ENCODE measurements at regions not wholly inside any gene's neighbourhood (a gene's known extent, or its start where the extent isn't known, plus 50 kb on each side); places are given as distances from the start of the nearest gene placed in this dataset.
A peak's percentile ranks its signal among the peaks of the same experiment; 100 is the strongest.
"Not testable (repeated sequence)": the region's sequence is repeated elsewhere in the genome, so short reads cannot be mapped to it uniquely, and the experiment has no call there.

DNA sequence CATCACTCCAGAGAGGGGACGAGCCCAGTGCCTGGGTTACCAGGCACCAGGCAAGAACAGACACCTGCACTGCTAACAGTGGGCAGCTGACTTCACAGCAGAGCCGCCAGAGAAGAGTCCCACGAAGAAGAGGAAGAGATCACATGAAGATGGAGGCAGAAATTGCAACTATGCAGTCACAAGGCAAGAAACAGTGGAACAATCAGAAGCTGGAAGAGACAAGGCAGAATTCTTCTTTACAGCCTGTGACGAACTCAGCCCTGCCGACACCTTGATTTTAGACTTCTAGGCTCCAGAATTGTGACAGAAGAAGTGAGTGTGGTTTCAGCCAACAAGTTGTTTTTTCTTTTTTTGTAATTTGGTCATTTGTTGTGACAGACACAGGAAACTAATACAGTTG, 59.2 kb downstream of the IL12A start:
- no peak for DNase-seq

DNA sequence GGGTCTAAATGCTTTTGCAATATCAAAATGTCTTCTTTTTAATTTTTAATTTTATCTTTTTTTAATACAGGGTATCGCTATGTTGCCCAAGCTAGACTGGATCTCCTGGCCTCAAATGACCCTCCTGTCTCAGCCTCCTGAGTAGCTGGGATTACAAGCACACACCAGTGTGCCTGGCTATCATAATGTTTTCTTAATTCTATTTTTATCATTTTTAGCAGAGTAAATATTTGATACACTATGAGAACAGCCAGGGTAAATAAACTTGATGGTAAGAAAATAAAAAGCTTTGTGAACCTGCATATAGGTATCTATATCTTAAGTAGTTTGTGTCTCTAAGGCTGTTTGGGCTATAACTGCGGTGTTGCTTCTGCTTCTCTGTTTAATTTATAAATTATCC, 60.4 kb downstream of the IL12A start:
- DNase-seq, result no peak

DNA sequence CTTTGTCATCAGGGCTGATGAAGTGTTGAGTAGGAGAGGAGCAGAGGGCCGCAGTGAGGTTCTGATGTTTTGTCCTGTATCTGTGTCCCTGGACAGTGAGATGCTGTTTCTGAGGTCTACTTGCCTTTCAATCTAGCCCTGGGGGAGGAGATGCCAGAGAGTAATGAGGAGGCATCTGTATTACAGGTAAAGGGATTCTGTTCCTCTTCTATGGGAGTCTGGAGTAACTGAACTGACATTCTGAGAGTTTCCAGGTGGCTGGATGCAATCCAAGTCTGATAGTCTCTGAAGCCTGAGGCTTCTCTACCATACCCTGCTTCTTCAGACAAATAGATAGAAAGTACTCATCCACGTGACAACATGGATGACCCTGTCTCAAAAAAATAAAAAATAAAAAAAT, 60.9 kb downstream of the IL12A start:
- no peak for DNase-seq

DNA sequence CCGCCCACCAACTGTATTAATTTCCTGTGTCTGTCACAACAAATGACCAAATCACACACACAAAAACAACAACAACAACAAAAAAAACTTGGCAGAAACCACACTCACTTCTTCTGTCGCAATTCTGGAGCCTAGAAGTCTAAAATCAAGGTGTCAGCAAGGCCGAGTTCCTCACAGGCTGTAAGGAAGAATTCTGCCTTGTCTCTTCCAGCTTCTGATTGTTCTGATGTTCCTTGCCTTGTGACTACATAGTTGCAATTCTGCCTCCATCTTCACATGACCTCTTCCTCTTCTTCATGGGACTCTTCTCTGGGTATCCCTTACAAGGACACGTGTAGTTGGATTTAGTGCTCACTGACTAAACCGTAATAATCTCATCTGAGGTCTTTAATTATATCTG, 61.4 kb downstream of the IL12A start:
- no peak for DNase-seq

DNA sequence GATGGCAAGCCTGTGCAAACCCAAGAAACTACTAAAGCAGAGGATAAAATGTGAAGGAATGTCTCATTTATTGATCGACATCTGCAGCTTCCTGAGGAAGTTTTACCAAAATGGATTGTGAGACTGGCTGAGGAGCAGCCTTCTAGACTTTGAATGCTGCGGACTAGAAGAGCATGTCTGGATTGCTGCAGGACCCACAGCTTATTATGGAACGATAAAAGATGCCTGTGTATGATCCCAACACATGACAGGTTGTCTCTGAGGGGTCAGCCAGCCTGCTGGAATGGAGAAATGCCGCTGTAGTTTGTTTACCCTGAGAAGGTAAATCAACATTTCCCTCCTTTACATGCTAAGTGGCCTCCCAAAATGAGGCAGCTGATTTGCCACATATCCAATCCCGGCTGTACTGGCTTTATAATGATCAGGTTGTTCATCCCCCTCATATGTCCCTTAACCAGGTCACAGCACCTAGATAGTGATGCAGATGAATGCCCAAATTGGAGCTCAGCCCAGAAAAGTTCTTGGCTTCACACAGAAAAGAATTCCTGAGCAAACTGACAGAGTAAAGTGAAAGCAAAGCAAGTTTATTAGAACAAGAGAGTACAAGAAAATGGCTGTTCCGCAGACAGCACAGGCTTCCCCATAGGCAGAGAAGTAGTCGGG, 63.9 kb downstream of the IL12A start:
- no peak for DNase-seq

- no peak for DNase-seq
Observed at GRCh38 chr3:160053048-160053391, 64.4 kb downstream of the IL12A start.

DNA sequence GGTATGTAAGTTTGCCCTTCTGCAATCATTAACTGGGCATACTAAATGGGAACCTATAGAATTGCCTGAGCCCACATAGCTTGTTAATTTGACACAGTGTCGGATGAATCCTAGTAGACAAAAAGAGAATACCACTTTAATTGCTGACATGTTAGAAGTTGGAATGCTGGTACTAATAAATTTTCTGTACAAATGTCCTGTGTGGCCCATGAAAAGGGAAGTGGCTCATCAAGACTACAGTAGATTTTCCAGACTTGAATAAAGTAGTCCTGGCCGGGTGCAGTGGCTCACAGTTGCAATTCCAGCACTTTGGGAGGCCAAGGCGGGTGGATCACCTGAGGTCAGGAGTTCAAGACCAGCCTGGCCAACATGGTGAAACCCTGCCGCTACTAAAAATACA, 66.2 kb downstream of the IL12A start:
- not testable (repeated sequence) for DNase-seq

GRCh38 chr3:160055659-160056058, 67.0 kb downstream of the IL12A start:
- no peak for DNase-seq

DNA sequence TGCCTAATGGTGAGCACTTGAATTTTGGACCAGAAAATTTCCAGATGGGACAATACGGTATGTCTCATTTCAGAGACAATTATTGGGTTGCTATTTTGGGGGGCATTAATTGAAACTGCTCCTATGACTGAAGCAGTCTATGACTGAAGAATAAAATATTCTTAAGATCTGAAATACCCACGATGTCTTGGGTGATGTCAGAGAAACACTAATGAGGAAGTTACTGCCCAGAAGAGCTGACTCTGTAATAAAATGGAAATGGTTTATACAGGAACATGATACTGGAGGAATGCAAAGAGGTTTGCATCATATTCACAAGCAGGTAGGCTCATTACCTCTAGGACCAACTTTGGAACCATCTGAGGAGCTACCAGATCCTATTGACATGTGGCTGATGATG, 68.7 kb downstream of the IL12A start:
- peak; percentile 39 for DNase-seq

DNA sequence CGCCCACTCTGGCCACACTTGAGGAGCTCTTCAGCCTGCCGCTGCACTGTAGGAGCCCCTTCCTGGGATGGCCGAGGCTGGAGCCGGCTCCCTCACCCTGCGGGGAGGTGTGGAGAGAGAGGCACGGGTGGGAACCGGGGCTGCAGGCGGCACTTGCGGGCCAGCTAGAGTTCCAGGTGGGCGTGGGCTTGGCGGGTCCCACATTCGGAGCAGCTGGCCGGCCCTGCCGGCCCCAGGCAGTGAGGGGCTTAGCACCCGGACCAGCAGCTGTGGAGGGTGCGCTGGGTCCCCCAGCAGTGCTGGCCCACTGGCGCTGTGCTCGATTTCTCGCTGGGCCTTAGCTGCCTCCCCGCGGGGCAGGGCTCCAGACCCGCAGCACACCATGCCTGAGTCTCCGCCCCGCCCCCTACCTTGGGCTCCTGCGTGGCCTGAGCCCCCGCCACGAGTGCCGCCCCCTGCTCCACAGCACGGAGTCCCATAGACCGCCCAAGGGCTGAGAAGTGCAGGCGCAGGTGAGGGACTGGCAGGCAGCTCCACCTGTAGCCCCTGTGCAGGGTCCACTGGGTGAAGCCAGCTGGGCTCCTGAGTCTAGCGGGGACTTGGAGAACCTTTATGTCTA, 71.9 kb downstream of the IL12A start:
- DNase-seq, result no peak

GRCh38 chr3:160061525-160061924, 72.9 kb downstream of the IL12A start:
- no peak for DNase-seq

DNA sequence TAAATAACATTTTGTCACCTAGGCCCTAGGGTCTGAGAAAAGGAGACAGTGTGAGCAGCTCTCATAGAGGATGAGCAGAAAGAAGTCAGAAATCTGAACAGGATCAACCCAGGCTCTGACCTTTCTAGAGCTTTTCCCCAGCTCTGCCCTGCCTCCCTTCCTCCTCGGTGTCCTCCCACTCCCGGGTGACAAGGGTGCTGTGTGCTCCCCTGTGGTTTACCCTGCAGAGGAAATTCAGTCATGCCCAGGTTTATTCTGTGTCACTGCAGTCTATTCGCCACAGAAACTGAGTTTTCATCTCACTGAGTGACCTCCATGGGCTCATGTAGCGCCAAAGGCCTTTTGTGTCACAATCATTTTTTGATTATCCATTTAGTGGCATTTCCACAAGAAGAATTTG, 76.6 kb downstream of the IL12A start:
- DNase-seq, result no peak

DNA sequence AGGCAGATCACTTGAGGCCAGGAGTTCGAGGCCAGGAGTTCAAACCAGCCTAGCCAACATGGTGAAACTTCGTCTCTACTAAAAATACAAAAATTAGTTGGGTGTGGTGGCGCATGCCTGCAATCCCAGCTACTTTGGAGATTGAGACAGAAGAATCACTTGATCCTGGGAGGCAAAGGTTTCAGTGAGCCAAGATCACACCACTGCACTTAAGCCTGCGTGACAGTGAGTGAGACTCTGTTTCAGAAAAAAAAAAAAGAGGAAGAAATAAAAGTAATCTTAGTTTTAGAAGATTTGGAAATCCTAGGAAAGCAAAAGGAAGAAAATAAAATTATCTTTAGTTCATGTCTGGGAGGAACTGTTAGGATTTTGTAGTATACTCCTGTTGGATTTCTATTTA, 77.2 kb downstream of the IL12A start:
- no peak for DNase-seq

GRCh38 chr3:160069986-160070385, 81.4 kb downstream of the IL12A start:
- peak; percentile 49 for DNase-seq

- no peak for DNase-seq
Observed at GRCh38 chr3:160076519-160076918, 87.9 kb downstream of the IL12A start.

DNA sequence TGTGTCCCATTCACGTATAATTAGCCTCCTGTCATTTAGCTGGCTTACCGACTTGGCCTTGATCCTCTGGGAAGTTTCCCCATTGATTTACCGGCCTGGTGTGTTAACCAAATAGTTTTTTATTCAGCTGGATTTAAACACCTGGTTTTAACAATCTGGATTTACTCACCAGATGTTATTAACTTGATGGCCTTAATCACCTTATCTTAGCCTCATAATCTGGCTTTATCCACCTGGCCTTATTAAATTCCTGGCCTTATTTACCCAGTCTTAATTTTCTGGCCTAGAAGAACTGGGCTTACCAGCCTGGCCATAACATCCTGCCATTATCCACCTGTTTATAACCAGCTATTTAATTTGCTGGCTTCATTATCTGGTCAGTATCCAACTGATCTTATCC, 89.9 kb downstream of the IL12A start:
- DNase-seq, result no peak

DNA sequence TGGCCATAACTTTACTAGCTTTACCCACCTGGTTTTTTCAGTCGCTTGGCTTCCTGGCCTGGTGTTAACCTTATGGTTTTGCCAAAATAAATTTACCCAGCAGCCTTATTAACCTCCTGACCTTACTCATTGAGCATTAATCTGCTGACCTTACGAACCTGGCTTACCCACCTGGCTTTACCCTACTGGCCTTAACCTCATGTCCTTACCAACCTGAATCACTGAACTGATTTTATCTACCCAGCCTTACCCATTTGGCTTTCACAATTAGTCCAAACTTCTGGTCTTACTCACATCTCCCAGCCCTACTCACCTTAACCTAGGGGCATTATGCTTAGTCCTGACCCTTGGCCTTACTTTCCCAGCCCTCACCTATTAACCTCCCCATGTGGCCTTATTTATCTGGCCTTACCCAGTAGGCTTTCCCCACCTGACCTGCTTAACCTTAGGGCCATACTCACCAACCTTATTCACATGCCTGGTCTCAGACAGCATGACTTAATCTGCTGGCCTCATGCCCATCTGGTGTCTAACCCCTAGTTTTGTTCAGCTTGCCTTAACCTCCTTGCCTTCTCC, 93.4 kb downstream of the IL12A start:
- no peak for DNase-seq

DNA sequence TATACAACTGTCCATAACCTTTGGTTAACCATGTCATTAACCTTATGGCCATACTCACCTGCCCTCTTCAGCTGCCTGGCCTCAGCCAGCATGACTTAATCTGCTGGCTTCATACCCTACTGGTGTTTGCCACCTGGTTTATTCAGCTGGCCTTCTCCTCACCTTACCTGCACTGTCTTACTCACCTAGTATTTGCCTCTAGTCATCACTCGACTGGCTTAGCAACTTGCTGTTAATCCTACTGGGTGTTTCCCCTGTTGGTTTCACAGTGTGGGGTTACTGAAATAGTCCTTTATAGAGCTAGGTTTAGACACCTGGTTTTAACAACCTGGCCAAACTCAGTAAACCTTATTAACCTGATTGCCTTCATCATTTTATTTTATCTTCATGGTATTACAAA, 96.4 kb downstream of the IL12A start:
- DNase-seq, result no peak

GRCh38 chr3:160088492-160089137, 100.0 kb downstream of the IL12A start:
- DNase-seq, result no peak

- DNase-seq, result no peak
Observed at GRCh38 chr3:160090653-160091052, 102.0 kb downstream of the IL12A start.

DNA sequence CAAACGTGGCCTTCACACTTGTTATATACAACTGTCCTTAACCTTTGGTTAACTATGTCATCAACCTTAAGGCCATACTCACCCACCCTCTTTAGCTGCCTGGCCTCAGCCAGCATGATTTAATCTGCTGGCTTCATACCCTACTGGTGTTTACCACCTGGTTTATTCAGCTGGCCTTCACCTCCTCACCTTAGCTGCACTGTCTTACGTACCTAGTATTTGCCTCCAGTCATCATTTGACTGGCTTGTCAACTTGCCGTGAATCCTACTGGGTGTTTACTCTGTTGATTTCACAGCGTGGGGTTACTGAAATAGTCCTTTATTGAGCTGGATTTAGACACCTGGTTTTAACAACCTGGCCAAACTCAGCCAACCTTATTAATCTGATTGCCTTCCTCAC, 102.8 kb downstream of the IL12A start:
- DNase-seq, result no peak

DNA sequence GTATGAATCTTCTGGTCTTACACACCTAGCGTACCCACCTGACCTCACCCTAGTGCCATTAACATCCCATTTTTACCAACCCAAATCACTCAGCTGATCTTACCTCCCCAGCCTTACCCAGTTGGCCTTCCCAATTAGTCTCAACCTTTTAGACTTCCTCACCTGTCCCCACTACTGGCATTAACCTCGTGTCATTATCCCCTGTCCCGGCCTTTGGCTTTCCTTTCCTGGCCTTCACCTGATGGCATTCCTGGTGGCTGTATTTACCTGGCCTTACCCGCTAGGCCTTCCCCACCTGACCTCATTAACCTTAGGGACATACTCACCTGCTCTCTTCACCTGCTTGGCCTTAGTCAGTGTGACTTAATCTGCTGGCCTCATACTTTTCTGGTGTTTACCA, 104.1 kb downstream of the IL12A start:
- DNase-seq, result no peak

- no peak for DNase-seq
Observed at GRCh38 chr3:160094562-160094961, 105.9 kb downstream of the IL12A start.

- DNase-seq, result no peak
Observed at GRCh38 chr3:160097478-160097877, 108.8 kb downstream of the IL12A start.
